ENCODE measurements at regions not wholly inside any gene's neighbourhood (a gene's known extent, or its start where the extent isn't known, plus 50 kb on each side); places are given as distances from the start of the nearest gene placed in this dataset.

- no peaks in the 10 kb centered on the region for H3K9me3 ChIP-seq (ENCODE audit: control insufficient read depth in 2 of 2, low read length in 2 of 2)
- H3K36me3 ChIP-seq (ENCODE audit: control insufficient read depth in 2 of 2, insufficient read depth in 2 of 2, low read length in 2 of 2) = no peaks in the 10 kb centered on the region
- H3K9ac ChIP-seq (ENCODE audit: low read depth in 1 of 2, low read length in 2 of 2) = no peak overlapping the region
- H3K27me3 ChIP-seq (ENCODE audit: control insufficient read depth in 2 of 2, insufficient read depth in 2 of 2, low read length in 2 of 2) = peaks cover 0 to 5% of the 10 kb centered on the region in 2 donors
- H3K27ac ChIP-seq (ENCODE audit: low read depth in 2 of 2, low read length in 2 of 2) = no peak overlapping the region
- no peak overlapping the region for H3K4me3 ChIP-seq (ENCODE audit: low read length in 2 of 2)
- no peaks in the 10 kb centered on the region for H3K4me1 ChIP-seq (ENCODE audit: control insufficient read depth in 2 of 2, insufficient read depth in 2 of 2, low read length in 2 of 2)
Observed at GRCh38 chr2:240208631-240209211, 68.3 kb upstream of the OTOS start.

- Histone ChIP-seq H3K27me3 (ENCODE audit: control insufficient read depth in 2 of 2, insufficient read depth in 2 of 2, low read length in 2 of 2) (peaks cover 0 to 2% of the 10 kb centered on the region in 2 donors), H3K27ac (ENCODE audit: low read depth in 2 of 2, low read length in 2 of 2) (no peak overlapping the region), H3K9me3 (ENCODE audit: control insufficient read depth in 2 of 2, low read length in 2 of 2) (no peaks in the 10 kb centered on the region), H3K4me1 (ENCODE audit: control insufficient read depth in 2 of 2, insufficient read depth in 2 of 2, low read length in 2 of 2) (no peaks in the 10 kb centered on the region), H3K36me3 (ENCODE audit: control insufficient read depth in 2 of 2, insufficient read depth in 2 of 2, low read length in 2 of 2) (no peaks in the 10 kb centered on the region), H3K9ac (ENCODE audit: low read depth in 1 of 2, low read length in 2 of 2) (no peak overlapping the region), H3K4me3 (ENCODE audit: low read length in 2 of 2) (no peak overlapping the region)
Observed at GRCh38 chr2:240209493-240209892, 69.0 kb upstream of the OTOS start.

- Histone ChIP-seq H3K9me3 (ENCODE audit: control insufficient read depth in 2 of 2, low read length in 2 of 2) (no peaks in the 10 kb centered on the region), H3K27me3 (ENCODE audit: control insufficient read depth in 2 of 2, insufficient read depth in 2 of 2, low read length in 2 of 2) (peaks cover 0 to 2% of the 10 kb centered on the region in 2 donors), H3K36me3 (ENCODE audit: control insufficient read depth in 2 of 2, insufficient read depth in 2 of 2, low read length in 2 of 2) (no peaks in the 10 kb centered on the region), H3K4me3 (ENCODE audit: low read length in 2 of 2) (no peak overlapping the region), H3K4me1 (ENCODE audit: control insufficient read depth in 2 of 2, insufficient read depth in 2 of 2, low read length in 2 of 2) (no peaks in the 10 kb centered on the region), H3K27ac (ENCODE audit: low read depth in 2 of 2, low read length in 2 of 2) (no peak overlapping the region), H3K9ac (ENCODE audit: low read depth in 1 of 2, low read length in 2 of 2) (no peak overlapping the region)
Observed at GRCh38 chr2:240210198-240210965, 69.9 kb upstream of the OTOS start.

GRCh38 chr2:240211096-240211495 is 70.6 kb upstream of the OTOS start:
- no peak overlapping the region for H3K4me3 ChIP-seq (ENCODE audit: low read length in 2 of 2)
- H3K27ac ChIP-seq (ENCODE audit: low read depth in 2 of 2, low read length in 2 of 2) = no peak overlapping the region
- no peaks in the 10 kb centered on the region for H3K9me3 ChIP-seq (ENCODE audit: control insufficient read depth in 2 of 2, low read length in 2 of 2)
- H3K9ac ChIP-seq (ENCODE audit: low read depth in 1 of 2, low read length in 2 of 2) = no peak overlapping the region
- H3K36me3 ChIP-seq (ENCODE audit: control insufficient read depth in 2 of 2, insufficient read depth in 2 of 2, low read length in 2 of 2) = no peaks in the 10 kb centered on the region
- no peaks in the 10 kb centered on the region for H3K27me3 ChIP-seq (ENCODE audit: control insufficient read depth in 2 of 2, insufficient read depth in 2 of 2, low read length in 2 of 2)
- no peaks in the 10 kb centered on the region for H3K4me1 ChIP-seq (ENCODE audit: control insufficient read depth in 2 of 2, insufficient read depth in 2 of 2, low read length in 2 of 2)

GRCh38 chr2:240211598-240212424 is 71.4 kb upstream of the OTOS start:
- no peaks in the 10 kb centered on the region for H3K27me3 ChIP-seq (ENCODE audit: control insufficient read depth in 2 of 2, insufficient read depth in 2 of 2, low read length in 2 of 2)
- H3K9ac ChIP-seq (ENCODE audit: low read depth in 1 of 2, low read length in 2 of 2) = no peak overlapping the region
- H3K4me3 ChIP-seq (ENCODE audit: low read length in 2 of 2) = no peak overlapping the region
- H3K36me3 ChIP-seq (ENCODE audit: control insufficient read depth in 2 of 2, insufficient read depth in 2 of 2, low read length in 2 of 2) = no peaks in the 10 kb centered on the region
- no peaks in the 10 kb centered on the region for H3K4me1 ChIP-seq (ENCODE audit: control insufficient read depth in 2 of 2, insufficient read depth in 2 of 2, low read length in 2 of 2)
- no peak overlapping the region for H3K27ac ChIP-seq (ENCODE audit: low read depth in 2 of 2, low read length in 2 of 2)
- no peaks in the 10 kb centered on the region for H3K9me3 ChIP-seq (ENCODE audit: control insufficient read depth in 2 of 2, low read length in 2 of 2)

- no peak overlapping the region for H3K9ac ChIP-seq (ENCODE audit: low read depth in 1 of 2, low read length in 2 of 2)
- H3K36me3 ChIP-seq (ENCODE audit: control insufficient read depth in 2 of 2, insufficient read depth in 2 of 2, low read length in 2 of 2) = no peaks in the 10 kb centered on the region
- no peaks in the 10 kb centered on the region for H3K27me3 ChIP-seq (ENCODE audit: control insufficient read depth in 2 of 2, insufficient read depth in 2 of 2, low read length in 2 of 2)
- no peaks in the 10 kb centered on the region for H3K4me1 ChIP-seq (ENCODE audit: control insufficient read depth in 2 of 2, insufficient read depth in 2 of 2, low read length in 2 of 2)
- H3K4me3 ChIP-seq (ENCODE audit: low read length in 2 of 2) = no peak overlapping the region
- H3K9me3 ChIP-seq (ENCODE audit: control insufficient read depth in 2 of 2, low read length in 2 of 2) = no peaks in the 10 kb centered on the region
- H3K27ac ChIP-seq (ENCODE audit: low read depth in 2 of 2, low read length in 2 of 2) = no peak overlapping the region
Observed at GRCh38 chr2:240212425-240213225, 72.2 kb upstream of the OTOS start.

GRCh38 chr2:240213226-240213475 is 72.7 kb upstream of the OTOS start:
- Histone ChIP-seq H3K9ac (ENCODE audit: low read depth in 1 of 2, low read length in 2 of 2) (no peak overlapping the region), H3K4me3 (ENCODE audit: low read length in 2 of 2) (no peak overlapping the region), H3K4me1 (ENCODE audit: control insufficient read depth in 2 of 2, insufficient read depth in 2 of 2, low read length in 2 of 2) (no peaks in the 10 kb centered on the region), H3K27me3 (ENCODE audit: control insufficient read depth in 2 of 2, insufficient read depth in 2 of 2, low read length in 2 of 2) (no peaks in the 10 kb centered on the region), H3K27ac (ENCODE audit: low read depth in 2 of 2, low read length in 2 of 2) (no peak overlapping the region), H3K9me3 (ENCODE audit: control insufficient read depth in 2 of 2, low read length in 2 of 2) (no peaks in the 10 kb centered on the region), H3K36me3 (ENCODE audit: control insufficient read depth in 2 of 2, insufficient read depth in 2 of 2, low read length in 2 of 2) (no peaks in the 10 kb centered on the region)

- Histone ChIP-seq H3K9me3 (ENCODE audit: control insufficient read depth in 2 of 2, low read length in 2 of 2) (no peaks in the 10 kb centered on the region), H3K36me3 (ENCODE audit: control insufficient read depth in 2 of 2, insufficient read depth in 2 of 2, low read length in 2 of 2) (no peaks in the 10 kb centered on the region), H3K27me3 (ENCODE audit: control insufficient read depth in 2 of 2, insufficient read depth in 2 of 2, low read length in 2 of 2) (no peaks in the 10 kb centered on the region), H3K4me1 (ENCODE audit: control insufficient read depth in 2 of 2, insufficient read depth in 2 of 2, low read length in 2 of 2) (no peaks in the 10 kb centered on the region), H3K27ac (ENCODE audit: low read depth in 2 of 2, low read length in 2 of 2) (no peak overlapping the region), H3K9ac (ENCODE audit: low read depth in 1 of 2, low read length in 2 of 2) (no peak overlapping the region), H3K4me3 (ENCODE audit: low read length in 2 of 2) (no peak overlapping the region)
Observed at GRCh38 chr2:240213476-240214421, 73.3 kb upstream of the OTOS start.

All from mucosa of rectum (tissue), 2 donors.